NCI-H2107 treated with DMSO at 0.1 percent for 48 hours (cell line): ENCODE measurements at regions not wholly inside any gene's neighbourhood (a gene's known extent, or its start where the extent isn't known, plus 50 kb on each side); places are given as distances from the start of the nearest gene placed in this dataset.
"Not testable (repeated sequence)": the region's sequence is repeated elsewhere in the genome, so short reads cannot be mapped to it uniquely, and the experiment has no call there.

ENCODE experiments used
- DNase-seq: peaks from one replicate; lab custom pipeline; 2025; ENCODE audit not compliant: unreplicated experiment; lab: John Stamatoyannopoulos, UW

DNA sequence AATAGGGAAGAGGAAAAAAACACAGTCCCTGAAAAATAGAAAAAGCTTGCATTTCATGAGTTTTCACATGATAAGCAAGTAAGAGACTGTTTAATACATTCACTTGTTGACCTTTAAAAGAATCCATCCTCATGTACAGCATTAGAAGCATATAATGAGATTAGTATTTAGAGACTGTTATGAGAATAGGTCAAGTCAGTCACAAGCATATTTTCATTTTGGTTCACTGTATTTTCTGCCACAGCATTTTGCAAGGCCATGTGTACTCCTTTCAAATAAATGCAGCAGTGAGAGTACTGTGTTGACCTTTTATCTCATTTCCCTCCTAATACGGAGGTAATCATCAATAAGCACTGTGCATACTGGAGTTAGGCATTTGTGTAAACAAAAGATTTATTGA lies 162.2 kb upstream of the SETMAR start:
- DNase-seq, result no peak

DNA sequence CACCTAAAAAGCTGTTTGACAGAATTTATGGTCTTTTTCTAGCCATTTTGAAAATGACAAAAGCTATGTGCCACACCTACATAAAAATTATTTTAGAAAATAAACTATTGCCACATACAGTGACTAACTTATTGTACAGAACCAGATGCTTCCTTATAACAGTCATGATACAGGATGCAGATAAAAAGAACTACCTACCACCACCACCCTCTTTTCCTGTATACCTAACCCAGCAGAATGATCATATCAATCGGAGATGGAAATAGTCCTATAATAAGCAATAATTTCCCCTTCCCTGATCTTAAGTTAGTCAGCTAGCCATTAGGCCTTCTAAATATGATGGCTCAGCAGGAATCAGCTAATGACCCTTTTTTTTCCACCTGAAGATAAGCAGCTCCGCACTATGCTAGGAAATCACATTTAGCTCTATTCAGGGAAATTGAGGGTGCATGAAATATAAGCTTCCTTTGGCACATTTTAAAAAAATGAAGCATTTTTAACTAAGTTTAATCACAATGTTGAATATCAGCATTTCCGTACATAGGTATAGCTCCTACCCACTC lies 155.5 kb upstream of the SETMAR start:
- no peak for DNase-seq

DNA sequence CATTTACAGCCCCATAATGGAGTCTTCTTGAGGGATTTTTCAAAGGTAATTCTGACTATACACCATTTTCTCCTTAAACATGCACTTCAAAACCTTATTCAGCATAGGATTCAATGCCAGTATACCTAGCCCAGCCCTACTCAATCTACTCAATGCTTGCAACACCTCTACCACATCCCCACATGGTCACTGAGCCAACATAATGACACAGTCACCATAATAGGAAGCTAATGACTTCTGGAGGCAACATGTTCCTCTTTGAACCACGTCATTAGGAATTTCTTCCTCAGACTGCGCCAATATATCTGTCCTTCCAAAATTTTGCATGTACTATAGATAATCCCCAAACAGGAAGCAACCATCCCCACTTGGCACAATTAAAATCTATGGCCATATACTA lies 153.9 kb upstream of the SETMAR start:
- no peak for DNase-seq

DNA sequence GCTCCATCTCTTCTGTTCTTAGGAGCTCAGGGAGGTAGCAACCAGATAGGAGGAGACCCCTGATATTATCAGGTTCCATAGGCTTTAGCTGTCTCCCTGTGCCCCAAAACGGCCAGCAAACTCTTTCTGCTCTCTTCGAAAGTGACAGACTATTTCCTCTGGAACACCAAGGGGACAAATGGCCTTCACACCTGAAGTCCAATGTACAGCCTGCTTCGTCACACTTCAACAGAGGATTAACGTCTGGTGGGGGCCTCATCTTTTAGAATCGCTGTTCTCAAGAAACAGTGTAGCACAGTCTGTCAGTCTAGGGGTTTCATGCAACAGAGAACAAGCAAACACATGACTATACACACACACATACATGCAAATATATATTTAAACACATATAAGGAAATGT lies 152.4 kb upstream of the SETMAR start:
- no peak for DNase-seq

DNA sequence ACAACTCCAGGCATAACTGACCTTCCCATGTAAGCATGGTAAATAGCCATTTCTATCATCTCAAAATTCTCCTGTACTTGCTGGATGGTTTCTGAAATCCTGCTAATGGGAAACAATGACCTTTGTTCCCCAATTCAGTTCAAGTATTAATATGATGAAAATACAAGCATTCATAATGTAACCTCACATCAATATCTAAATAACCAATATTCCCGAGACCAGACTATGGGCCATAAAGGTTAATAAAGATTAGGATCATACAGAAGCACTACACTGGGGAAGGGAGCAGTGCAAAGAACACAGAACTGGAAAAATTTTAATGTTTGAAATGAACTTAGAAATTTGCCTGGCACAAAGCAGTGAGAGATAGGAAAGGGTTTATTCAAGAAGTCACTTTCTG lies 151.3 kb upstream of the SETMAR start:
- DNase-seq, result no peak

DNA sequence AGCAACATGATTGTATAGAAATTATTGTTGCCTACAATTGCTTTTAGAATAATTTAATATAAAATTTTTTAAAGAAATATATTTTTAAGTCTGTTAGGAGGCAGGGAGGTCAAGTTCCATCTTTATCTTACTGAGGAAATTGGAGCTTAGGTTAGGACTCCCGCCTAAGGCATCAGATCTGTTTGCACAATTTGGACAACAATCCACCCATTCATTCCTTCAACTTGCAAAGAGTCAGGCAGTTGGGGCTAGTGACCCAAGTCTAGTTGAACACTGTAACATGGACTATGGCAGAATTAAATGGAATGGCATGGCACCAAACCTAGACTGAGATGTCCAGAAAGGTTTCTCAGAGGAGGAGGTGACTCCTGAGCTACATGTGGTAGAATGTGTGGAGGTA lies 149.4 kb upstream of the SETMAR start:
- DNase-seq, result no peak

DNA sequence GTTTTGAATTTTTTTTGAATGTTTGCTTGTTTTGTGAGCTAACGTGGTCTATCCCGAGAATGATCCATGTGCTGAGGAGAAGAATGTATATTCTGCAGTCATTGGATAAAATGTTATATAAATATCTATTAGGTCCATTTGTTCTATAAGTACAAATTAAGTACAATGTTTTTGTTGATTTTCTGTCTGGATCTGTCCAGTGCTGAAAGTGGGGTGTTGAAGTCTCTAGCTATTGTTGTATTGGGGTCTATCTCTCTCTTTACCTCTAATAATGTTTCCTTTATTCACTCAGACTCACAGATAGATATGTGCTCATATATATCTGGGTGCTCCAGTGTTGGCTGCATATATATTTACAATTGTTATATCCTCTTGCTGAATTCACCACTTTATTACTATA lies 144.8 kb upstream of the SETMAR start:
- DNase-seq, result no peak

DNA sequence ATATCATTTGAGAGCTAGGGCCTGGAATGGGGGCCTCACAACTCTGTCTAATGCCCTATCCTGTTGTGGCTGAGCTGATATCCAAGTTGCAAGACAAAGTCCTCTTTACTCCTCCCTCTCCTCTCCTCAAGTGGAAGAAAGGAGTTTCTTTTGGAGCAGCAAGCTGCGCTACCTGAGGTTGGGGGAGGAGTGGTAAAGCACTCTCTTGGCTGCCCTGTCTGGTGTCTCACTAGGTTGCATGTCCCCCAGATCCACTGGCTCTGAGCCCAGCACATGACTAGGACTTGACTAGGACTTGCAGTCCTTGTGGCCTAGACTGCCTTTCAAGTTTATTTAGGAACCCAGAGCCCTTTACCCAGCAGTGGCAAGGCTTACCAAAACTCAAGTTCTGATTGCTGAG lies 141.1 kb upstream of the SETMAR start:
- DNase-seq, result no peak

DNA sequence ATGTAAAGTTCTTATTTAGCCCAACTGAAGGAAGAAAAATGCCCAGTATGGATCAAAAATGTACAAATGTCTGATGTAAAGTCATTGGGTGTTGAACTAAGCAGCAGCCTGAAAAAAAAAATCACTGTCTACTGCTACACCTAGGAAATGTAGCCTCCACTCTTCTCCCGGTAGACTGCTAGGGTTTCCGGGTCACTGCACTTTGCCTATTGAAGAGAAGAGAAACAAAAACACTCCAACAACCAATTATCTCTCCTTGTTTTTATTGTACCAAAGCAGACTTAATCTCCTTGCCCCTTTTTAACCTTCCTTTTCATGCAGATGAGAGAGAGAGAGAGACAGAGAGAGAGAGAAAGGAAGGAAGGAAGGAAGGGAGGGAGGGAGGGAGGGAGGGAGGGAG lies 140.2 kb upstream of the SETMAR start:
- DNase-seq, result no peak

DNA sequence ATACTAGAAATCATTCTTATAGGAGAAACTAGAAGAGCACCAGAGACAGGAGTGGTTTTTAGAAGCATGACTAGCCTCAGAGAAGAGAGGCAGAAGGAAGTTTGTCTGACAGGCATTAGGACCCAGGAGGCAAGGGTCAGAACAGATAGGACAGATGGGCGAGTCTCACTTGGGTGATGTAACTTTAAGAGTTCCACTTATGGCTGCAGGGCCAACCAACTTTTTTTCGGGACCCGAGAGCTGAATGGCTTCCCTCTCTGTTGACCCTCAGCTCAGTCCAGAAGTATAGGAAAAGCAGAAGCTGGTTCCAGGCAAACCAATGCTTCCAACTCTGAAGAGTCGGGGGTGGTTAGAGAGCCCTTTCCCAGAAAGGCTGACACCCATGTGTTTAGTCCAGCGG lies 136.6 kb upstream of the SETMAR start:
- no peak for DNase-seq

DNA sequence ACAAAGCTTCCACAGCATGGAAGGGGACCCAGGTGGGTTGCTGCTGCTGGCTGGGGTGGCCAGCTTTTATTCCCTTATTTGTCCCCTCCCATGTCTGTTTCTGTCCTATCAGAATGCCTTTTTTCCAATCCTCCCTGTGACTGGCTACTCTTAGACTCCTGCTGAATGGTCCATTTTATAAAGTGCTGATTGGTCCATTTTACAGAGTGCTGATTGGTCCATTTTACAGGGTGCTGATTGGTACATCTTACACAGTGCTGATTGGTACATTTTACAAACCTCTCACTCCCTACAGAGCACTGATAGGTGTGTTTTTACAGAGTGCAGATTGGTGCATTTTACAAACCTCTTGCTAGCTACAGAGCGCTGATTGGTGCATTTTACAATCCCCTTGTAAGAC lies 135.9 kb upstream of the SETMAR start:
- not testable (repeated sequence) for DNase-seq

DNA sequence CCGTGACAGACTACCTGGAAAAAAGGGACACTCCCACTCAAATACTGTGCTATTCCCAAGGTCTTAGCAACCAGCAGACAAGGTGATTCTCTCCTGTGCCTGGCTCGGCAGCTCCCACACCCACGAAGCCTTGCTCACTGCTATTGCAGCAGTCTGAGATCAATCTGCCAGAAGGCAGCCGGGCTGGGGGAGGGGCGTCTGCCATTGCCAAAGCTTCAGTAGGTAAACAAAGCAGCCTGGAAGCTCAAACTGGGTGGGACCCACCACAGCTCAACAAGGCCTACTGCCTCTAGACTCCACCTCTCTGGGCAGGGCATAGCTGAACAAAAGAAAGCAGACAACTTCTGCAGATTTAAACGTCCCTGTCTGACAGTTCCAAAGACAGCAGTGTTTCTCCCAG lies 128.4 kb upstream of the SETMAR start:
- DNase-seq, result no peak

DNA sequence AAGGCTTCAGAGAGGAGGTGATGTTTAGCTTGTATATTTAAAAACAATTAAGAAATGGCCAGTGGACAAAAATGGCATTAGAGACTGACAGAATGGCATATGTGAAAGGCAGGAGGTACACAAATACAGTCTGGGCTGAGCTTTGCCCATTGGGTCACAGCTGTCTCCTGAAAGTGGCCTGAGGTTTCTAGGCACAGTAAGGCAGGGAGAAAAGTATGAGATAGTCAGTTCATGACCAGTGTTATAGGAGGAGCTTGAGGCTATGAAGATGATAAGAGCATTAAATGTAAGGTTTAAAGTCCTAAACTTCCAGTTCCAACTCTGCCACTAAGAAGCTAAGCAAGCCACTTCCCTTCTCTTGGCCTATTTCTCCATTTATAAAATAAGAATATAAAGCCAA lies 111.2 kb upstream of the SETMAR start:
- no peak for DNase-seq

DNA sequence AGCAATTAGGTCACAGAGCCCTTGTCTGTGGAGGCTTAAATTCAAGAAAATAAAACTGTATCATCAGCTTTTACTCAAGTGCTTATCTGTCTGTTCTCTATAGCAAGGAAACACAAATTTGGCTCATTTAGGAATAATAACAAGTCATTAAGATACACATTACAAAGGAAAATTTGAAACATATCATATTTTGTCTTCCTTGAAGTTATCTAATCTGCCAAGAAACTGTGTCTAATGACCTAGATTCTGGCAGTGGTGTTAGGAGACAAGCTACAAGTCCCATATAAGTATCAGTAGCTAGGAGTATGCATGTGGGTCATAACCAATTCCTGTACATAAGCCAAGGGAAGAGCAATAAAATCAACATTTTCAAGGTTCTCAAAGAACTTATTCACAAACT lies 108.2 kb upstream of the SETMAR start:
- no peak for DNase-seq

DNA sequence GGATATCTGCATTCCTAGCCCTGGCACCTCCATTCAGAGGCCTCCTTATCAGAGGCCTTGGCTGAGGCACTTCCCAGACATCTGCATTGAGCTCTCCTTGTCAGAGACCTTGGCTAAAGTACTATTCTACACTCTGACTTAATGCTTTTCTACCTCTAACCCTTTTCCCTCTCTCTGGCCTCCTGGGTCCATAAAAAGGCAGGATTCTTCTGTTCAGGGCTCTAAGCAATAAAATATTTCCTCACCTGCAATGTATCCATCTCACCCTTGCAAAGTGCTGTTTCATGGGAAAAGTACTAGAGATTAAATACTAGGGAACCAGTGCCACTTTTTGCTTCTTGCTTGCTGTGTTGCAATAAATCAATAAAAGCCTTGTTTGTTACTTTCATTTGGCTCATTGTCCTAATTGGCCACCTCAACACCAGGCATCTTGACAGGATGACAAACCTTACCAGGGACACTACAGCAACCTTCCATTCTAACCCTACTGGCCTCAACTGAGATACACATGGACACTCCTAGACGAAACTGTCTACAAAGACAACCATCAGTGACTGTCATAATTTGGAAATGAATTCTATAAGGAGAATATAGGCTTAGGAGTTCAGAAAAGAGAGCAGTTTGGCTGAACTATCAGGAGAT lies 106.5 kb upstream of the SETMAR start:
- no peak for DNase-seq

DNA sequence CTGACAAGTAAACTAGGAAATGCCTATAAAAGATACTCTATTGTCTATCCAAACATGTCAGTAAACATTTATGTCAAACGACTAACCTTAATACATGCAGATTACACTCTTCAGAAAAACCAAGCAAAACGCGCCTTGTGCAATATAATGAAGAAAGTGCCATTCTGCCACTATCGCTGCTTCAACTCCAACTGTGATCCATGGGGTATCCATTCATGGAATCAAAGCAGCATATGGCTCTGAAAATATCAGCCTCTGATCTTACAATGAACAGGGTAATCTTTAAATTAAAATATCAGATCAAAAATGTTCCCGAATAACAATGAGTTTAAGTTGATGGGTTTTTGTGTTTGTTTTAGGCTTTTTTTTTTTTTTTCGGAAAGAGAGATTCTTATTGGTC lies 105.5 kb upstream of the SETMAR start:
- DNase-seq, result no peak

DNA sequence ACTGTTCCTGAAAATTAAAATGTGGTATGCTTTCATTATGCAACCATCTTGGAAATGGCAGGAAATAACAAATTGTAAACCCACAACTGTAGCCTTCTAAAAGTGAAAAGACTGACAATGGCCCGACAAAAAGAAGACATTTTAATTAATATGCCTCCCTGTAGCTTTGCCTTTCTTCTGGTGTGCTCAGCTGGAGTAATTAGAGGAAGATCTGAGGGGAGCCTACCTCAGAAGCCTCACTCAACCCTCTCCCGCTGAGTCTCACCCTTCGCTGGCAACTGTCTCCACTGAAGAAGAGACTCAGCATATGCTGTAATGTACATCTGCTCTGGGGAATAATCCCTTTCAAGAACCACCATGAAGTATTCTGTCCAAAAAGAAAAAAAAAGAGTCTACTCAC lies 104.7 kb upstream of the SETMAR start:
- DNase-seq, result no peak

DNA sequence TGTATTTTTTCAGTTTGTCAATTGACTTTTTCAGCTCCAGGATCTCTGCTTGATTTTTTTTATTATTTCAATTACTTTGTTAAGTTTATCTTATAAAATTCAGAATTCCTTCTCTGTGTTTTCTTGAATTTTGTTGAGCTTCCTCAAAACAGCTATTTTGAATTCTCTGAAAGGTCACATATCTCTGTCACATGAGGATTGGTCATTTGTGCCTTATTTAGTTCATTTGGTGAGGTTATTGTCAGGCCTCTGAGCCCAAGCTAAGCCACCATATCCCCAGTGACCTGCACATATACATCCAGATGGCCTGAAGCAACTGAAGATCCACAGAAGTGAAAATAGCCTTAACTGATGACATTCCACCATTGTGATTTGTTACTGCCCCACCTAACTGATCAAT lies 98.4 kb upstream of the SETMAR start:
- not testable (repeated sequence) for DNase-seq

DNA sequence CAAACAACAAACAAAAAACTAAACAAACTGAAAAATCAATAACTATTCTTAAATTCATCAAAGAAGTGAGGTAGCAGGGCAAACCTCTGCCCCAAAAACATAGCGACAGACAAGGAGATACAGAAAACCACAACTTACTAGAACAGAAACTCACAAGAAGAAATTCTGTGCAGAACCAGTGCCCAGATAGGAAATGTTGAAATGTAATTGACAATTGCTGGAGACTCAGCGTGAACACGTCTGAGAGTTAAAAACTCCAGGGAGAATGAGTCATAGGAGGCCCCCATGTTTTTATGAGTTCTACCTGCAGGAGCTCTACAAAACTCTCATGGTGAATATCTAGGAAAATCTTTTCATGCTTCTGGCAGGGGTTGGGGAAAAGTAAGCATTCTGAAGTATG lies 95.5 kb upstream of the SETMAR start:
- DNase-seq, result no peak

DNA sequence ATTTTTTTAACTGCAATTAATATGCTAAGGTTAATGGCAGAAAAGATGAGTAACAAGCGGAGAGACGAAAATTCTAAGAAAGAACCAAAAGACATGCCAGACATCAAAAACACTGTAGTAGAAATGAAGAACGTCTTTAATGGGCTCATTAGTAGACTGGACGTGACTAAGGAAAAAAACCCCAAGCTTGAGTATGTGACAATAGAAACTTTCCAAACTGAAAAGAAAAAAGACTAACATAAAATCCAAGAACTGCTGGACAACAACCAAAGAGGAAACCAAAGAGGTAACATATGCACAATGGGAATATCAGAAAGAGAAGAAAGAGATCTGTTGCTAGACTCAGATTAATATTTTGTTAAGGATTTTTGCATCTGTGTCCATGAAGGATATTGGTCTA lies 94.6 kb upstream of the SETMAR start:
- DNase-seq, result no peak

DNA sequence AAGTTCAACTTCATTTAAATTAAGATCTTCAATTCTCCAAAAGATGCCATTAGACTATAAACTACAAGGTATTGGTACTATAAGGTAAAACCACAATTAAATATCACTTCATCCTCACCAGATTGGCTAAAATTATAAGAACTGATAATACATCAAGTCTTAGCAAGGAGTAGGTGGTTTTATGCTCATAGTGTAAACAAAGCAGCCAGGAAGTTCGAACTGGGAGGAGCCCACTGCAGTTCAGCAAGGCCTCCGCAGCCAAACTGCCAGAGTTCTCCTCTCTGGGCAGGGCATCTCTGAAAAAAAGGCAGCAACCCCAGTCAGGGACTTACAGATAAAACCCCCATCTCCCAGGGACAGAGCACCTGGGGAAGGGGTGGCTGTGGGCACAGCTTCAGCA lies 91.6 kb upstream of the SETMAR start:
- no peak for DNase-seq

DNA sequence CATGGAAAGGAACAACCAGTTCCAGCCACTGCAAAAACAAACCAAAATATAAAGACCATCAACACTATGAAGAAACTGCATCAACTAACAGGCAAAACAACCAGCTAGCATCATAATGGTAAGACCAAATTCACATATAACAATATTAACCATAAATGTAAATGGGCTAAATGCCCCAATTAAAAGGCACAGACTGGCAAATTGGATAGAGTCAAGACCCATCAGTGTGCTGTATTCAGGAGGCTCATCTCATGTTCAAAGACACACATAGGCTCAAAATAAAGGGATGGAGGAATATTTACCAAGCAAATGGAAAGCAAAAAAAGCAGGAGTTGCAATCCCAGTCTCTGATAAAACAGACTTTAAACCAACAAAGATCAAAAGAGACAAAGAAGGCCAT lies 89.7 kb upstream of the SETMAR start:
- DNase-seq, result not testable (repeated sequence)

DNA sequence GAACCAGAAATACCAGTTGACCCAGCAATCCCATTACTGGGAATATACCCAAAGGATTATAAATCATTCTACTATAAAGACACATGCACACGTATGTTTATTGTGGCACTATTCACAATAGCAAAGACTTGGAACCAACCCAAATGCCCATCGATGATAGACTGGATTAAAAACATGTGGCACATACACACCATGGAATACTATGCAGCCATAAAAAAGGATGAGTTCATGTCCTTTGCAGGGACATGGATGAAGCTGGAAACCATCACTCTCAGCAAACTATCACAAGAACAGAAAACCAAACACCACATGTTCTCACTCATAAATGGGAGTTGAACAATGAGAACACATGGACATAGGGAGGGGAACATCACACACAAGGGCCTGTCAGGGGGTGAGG lies 86.2 kb upstream of the SETMAR start:
- not testable (repeated sequence) for DNase-seq
